Hematopoietic multipotent progenitor cell treated with erythropoietin and hydrocortisone succinate and interleukin-3 and kit ligand, for 6 days (in vitro differentiated cells): ENCODE measurements at regions not wholly inside any gene's neighbourhood (a gene's known extent, or its start where the extent isn't known, plus 50 kb on each side); places are given as distances from the start of the nearest gene placed in this dataset.
"Not testable (repeated sequence)": the region's sequence is repeated elsewhere in the genome, so short reads cannot be mapped to it uniquely, and the experiment has no call there.

ENCODE experiments used
- DNase-seq: peaks from one replicate; pipeline ENCODE4 v3.0.0-alpha.2; 2015

DNA sequence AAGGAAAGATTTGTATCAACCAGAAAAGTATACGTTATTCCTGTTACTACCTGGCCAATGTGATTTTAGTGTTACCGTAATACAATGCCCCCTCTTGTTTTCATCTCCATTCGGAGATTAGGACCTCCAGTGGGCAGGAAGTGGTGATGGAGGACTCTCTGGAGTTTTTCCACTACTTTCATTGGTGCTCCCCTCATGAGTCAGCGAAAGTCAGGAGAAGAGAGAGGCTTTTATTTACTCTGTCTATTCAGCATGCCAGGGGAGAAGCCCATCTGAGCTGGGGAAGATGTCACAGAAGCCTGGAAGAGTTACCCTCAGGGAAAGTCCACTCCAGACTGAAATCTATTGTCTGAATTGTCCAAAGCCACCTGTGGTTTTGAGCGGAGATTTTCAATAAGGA lies 88.2 kb upstream of the THUMPD2 start:
- DNase-seq: no peak

- no peak for DNase-seq
Measured at GRCh38 chr2:39865751-39866150, 86.7 kb upstream of the THUMPD2 start.

GRCh38 chr2:39863672-39864071 lies 84.6 kb upstream of the THUMPD2 start:
- not testable (repeated sequence) for DNase-seq

DNA sequence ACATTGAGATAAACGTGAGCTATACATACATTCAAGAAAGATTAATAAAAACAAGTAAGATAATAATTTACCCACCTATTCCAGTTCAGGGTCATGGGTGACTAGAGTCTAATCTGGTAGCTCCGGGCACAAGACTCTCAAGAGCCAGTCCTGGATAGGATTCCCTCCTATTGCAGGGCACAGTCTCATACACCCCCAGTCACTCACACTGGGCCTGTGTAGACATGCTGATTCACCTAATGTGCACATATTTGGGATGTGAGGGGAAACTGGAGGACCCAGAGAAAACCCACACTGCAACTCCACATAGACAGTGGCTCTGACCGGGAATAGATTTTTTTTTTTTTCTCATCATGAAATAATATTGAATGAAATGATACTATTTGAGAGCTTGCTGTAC lies 81.5 kb upstream of the THUMPD2 start:
- no peak for DNase-seq

GRCh38 chr2:39858677-39859076 lies 79.6 kb upstream of the THUMPD2 start:
- no peak for DNase-seq

- no peak for DNase-seq
Measured at GRCh38 chr2:39855856-39856255, 76.8 kb upstream of the THUMPD2 start.

GRCh38 chr2:39854771-39855170 lies 75.7 kb upstream of the THUMPD2 start:
- no peak for DNase-seq

DNA sequence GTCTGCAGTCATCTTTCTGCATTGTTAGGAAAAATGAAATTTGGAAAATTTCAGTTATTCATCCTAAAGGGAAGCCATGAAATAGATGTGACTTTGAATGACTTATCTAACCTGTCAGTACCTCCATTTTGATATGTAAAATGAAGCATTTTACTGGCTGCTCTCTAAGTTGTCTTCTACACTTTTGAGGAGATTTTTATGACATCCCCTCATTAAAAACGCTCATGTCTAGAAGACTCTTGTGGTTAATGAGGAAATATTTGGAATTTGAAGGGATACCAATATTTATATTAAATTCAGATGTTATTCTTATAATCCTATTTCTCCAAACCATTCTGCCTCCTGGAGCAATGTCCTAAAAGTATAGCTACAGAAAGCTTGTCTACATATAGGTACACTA lies 73.8 kb upstream of the THUMPD2 start:
- DNase-seq: no peak

GRCh38 chr2:39851651-39852110 lies 72.6 kb upstream of the THUMPD2 start:
- DNase-seq: peak; percentile 30

DNA sequence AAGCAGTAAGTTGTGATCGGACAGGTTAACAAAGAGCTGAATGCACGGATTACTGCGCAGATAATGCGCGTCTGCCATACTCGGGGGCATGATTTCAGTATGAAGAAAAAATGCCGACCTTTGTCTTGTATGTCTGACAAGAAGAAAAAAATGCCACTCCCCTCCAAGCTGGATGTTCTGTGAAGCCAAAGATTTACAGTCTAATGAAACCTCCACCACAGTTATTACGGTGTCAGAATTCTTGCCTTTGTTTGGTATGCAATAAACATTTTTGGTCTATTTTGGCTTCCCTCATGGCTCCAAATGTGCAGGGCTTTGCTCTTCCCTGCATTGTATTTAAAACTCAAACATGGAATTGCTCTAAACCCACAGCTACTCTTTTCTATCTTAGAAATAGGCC lies 72.2 kb upstream of the THUMPD2 start:
- no peak for DNase-seq

DNA sequence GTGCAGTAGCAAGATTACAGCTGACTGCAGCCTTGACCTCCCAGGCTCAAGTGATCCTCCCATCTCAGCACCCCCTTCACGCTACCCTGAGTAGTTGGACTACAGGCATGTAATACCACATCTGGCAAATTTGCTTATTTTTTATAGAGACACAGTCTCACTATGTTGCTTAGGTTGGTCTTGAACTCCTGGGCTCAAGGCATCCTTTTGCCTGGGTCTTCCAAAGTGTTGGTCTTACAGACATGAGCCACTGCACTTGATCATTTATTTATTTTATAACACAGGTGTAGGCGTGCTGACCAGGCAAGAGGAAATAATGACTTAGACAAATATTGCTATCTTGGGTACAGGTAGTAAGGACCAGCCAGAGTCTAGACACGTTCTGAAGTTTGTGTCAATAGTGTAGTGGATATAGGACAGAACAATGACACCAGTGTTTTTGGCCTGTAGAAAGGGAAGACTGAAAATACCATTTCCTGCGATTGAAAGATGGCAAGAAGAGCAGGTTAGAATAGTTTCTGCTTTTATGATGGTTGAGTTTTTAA lies 71.0 kb upstream of the THUMPD2 start:
- no peak for DNase-seq

DNA sequence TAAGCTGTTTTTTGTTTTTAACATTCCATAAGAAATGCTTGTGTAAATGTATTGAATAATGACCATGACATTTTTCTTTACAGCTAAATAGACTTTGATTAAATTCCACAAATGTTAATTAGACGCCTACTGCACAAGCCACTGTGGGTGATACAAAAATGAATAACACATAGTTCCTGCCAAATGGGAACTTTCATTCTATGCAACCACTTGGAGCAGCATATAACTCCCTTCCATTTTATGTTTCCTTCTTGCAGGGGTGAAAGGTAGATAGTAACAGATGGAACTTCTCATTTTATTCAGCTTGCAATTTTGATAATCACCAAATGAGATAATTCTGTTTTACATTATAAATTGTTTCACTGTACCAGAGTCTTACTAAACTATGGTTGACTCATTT lies 70.0 kb upstream of the THUMPD2 start:
- no peak for DNase-seq

- DNase-seq: no peak
Measured at GRCh38 chr2:39845460-39846146, 66.5 kb upstream of the THUMPD2 start.

DNA sequence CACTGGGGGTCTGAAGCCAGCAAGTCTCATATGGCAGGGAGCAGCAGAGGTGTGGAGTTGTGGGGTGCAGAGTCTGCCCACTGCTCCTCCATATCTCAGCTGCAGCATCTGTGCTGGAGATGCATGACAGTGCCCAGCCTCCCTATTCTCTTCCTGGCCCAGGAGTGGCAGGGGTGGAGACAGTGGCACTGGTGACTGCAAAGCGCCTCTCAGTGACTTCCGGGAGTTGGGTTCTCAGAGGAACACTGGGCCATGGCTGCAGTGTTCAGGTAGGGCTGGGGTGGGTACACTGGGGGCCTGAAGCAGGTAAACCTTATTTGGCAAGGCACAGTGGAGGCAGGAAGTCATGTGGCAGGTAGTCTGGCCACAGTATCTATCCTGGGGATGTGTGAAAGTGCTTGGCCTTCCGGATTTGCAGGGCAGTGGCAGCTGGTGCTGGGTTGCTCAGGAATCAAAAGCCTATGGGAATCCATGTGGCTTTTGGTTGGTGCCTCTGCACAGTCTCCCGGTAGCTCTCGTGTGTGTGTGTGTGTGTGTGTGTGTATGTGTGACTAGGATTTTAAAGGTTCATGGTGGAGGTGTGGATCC lies 60.3 kb upstream of the THUMPD2 start:
- no peak for DNase-seq

- no peak for DNase-seq
Measured at GRCh38 chr2:39838589-39838988, 59.5 kb upstream of the THUMPD2 start.

DNA sequence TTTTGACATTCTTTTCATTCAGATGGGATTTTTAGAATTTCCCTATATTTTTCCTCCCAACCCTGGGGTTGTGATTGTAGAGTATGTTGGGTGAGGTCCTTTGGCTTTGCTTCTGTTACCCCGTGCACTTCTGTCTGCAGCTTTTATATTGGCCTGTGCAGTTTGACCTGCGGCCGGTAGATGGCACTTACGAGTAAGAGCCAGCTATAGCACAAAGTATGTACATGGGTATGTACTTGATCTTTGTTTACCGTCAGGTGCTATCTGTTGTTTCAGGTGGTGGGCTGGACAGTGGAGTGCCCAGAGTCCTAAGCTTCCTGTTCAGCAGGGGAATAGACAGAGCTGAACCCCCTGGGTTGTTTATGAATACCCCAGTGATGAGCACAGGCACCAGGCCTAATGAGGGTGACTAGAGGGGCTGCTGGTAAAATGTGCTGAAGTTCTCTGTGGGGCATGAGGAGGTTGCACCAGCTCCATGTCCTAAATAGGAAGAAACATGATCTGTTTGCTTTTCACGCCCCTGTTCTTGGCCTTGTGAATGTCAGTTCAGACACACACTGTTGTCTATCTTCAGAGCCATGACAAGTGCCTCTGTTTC lies 58.9 kb upstream of the THUMPD2 start:
- peak; percentile 29 for DNase-seq

DNA sequence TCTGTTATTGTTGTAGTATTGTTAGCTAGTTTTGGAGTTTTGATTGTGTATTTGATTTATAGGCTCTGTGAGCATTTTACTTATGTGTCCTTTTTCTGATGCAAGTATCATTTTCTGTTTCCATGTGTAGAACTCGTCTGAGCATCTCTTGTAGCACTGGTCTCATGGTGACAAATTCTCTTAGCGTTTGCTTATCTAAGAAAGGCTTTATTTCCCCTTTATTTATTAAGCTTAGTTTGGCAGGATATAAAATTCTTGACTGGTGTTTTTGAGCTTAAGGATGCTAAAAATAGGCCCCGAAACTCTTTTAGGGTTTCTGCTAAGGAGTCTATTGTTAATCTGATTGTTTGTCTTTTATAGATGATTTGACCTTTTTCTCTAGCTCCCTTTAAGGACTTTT lies 57.6 kb upstream of the THUMPD2 start:
- no peak for DNase-seq

DNA sequence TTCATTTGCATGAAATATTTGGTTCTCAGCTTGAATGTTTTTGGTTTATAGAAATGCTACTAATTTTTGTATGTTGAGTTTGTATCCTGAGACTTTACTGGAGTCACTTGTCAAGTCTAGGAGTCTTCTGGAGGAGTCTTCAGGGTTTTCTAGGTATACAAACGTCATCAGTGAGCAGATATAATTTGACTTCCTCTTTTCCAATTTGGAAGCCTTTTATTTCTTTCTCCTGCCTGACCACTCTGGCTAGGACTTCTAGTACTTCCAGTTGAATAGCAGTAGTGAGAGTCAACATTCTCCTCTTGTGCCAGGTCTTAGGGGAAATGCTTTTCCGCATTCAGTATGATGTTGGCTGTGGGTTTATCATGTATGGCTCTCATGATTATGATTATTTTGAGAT lies 55.4 kb upstream of the THUMPD2 start:
- no peak for DNase-seq

GRCh38 chr2:39830610-39831009 lies 51.6 kb upstream of the THUMPD2 start:
- not testable (repeated sequence) for DNase-seq
